GM12865 (cell line): ENCODE measurements at regions not wholly inside any gene's neighbourhood (a gene's known extent, or its start where the extent isn't known, plus 50 kb on each side); places are given as distances from the start of the nearest gene placed in this dataset.

ENCODE experiments used
- DNase-seq: peaks from one replicate; pipeline ENCODE4 v3.0.0; 2010; ENCODE audit warnings: low read depth
- H3K4me3 ChIP-seq: 2 replicates; pipeline ENCODE4 v1.5.1; 2011; ENCODE audit warnings: mild to moderate bottlenecking, low read depth, low read length, control low read depth
- CTCF ChIP-seq: IDR thresholded peaks from 2 replicates; pipeline ENCODE4 v1.5.1; 2011; ENCODE audit warnings: low read length, control low read depth, low read depth, inconsistent platforms; ENCODE audit not compliant: insufficient read depth; ENCODE audit errors: missing control alignments

DNA sequence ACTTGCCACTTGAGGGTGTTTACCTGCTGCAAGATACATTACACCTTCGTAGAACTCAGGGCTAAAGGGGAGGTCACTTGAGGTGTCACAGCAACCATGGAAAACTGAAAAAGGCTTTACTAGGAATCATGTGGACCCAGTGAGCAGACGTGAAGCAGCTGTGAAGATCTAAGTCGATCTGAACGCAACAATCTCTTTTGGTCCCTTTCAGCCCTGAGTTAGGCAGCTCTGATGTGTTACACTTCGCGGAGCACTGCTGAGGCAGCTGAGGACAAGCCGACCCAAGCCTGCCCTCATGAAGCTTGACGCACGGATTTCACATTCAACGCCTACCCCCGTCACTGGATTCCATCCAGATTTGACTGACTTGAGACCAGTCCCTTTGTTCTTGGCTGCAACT lies 75.8 kb upstream of the NPAS2 start:
- no peak for TF ChIP-seq CTCF
- H3K4me3 ChIP-seq = no peak overlapping the region
- DNase-seq = no peak

DNA sequence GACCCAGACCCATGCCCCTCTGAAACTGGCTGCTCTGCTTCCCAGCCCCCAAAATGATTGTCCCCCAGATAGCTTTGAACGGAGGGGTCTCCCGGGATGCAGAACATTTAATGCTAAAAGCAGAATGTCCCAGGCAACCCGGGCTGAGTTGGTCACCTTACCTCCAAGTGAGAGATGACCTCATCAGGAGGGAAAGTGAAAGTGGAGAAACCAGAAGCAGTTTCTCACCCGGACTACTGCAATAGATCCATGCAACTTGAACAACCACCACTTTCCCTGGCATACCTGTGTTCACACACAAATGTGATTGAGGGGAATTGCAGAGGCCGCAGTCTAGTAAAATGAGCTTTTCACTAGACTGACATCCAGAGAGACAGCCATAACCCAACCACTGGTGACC lies 75.3 kb upstream of the NPAS2 start:
- TF ChIP-seq CTCF = no peak
- peak; percentile 2 for DNase-seq
- no peak overlapping the region for H3K4me3 ChIP-seq

GRCh38 chr2:100745604-100746003 lies 74.3 kb upstream of the NPAS2 start:
- TF ChIP-seq CTCF = no peak
- DNase-seq = no peak
- no peak overlapping the region for H3K4me3 ChIP-seq

DNA sequence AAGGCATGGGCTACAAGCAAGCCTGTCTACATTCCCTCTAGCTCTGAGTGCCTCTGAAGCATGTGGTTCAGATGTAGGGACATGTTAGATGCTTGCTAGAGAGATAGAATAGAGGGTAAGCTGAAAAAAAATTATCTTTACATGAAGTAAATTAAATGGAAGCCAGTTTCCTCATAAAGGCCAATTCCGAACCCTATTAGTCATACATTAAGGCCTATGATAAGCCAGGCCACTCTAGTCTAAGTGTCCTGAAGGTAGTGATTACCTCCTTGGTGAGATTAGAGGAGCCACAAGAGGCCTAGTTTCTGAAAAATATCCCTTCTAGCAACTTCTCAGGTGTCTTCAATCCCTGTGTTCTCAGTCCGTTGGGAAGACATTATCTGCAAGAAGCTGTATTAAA lies 72.4 kb upstream of the NPAS2 start:
- DNase-seq = no peak
- H3K4me3 ChIP-seq = no peak overlapping the region
- TF ChIP-seq CTCF = no peak

DNA sequence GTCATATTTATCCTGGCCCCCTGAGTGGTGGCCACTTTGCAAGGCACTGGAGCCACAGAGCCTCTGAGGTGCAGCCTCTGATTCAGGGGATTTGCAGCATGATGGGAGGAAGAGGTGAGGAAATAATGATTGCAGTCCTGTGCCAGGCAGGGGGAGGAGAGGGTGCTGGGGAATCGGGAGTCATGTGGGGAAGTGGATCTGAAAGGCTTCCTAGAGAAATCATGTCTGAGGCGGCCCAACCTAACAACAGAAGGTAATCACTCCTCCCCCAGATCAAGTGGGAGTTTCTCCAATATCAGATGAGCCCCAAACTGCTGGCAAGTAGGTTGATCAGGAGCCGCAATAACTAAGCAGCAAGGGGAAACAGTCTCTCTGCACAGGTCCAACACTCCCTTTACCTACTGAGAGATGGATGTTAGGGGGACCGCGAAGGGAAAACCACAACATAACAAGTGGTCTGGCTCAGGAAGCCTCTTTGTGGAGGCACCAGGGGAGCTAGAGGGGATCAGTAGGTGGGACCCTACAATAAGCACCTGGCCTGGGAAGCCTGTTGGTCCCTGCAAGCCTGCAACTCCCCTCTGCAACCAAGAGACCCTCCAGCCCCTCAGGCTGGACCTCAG lies 71.8 kb upstream of the NPAS2 start:
- TF ChIP-seq CTCF = no peak
- H3K4me3 ChIP-seq = no peak overlapping the region
- no peak for DNase-seq

DNA sequence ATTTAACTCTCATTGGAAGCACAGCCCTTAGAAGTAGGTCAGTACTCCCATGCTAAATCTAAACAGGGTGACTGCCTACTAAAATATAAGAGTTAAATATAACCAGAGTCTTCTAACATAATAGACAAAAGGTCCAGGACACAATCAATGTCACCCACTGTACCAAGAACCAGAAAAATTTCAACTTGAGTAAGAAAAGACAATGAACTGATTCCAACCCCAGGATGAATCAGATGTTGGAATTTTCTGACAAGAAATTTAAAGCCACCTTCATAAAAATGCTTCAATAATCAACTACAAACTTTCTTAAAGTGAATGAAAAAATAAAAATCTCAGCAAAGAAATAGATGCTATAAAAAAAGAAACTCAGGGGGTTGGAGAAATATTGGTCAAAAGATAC lies 71.3 kb upstream of the NPAS2 start:
- no peak for TF ChIP-seq CTCF
- no peak for DNase-seq
- H3K4me3 ChIP-seq = no peak overlapping the region
